GM13976 (cell line): ENCODE measurements at regions not wholly inside any gene's neighbourhood (a gene's known extent, or its start where the extent isn't known, plus 50 kb on each side); places are given as distances from the start of the nearest gene placed in this dataset.

Experiments used
- DNase-seq: peaks from one replicate; pipeline ENCODE4 v3.0.0; 2012; ENCODE audit warnings: low spot score
- in situ Hi-C: fragments of 300-500 bp; cut with MboI; formaldehyde crosslinking; loops from one replicate; pipeline ENCODE4 v1.12.0; 2022; ENCODE audit warnings: low sequenced_read_pairs, mixed read lengths, inconsistent platforms; ENCODE audit not compliant: unreplicated experiment
- TF ChIP-seq, protein P1 (sequence below): IDR thresholded peaks from 2 replicates; pipeline ENCODE4 v1.5.1; 2012; ENCODE audit warnings: borderline replicate concordance, mild to moderate bottlenecking; ENCODE audit not compliant: insufficient read depth; ENCODE audit errors: extremely low read depth, missing control alignments, control extremely low read depth

DNA sequence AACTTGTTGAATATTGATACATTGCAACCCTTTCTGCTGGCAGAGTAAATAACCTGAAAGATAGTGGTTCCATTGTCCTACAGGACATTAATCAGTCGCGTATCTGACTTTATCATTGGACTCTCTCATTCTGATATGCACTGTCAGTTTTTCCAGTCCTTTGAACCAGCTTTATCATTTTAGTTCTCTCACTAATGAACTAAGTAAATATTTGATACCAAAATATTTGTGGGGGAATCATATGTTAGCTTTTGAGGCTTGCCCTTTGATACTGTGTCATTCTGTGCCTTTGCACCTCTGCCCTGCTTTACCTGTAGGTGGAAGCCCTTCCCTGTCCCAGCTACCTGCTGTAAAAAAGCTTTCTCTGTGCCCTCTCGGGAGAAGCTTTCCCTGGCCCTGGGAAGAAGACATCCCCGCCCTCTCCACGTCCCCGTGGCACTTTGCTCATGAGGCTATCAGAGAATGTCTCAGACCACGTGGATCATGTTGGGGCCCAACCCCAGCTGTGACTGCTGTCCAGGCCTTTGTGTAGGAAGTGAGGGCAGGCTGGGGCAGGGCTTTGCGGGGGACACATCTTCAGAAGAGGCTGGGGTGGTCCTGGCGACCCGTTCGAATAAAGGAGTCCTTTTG is 117.8 kb upstream of the NXT1 start:
- DNase-seq = no peak
- TF ChIP-seq, protein P1, sequence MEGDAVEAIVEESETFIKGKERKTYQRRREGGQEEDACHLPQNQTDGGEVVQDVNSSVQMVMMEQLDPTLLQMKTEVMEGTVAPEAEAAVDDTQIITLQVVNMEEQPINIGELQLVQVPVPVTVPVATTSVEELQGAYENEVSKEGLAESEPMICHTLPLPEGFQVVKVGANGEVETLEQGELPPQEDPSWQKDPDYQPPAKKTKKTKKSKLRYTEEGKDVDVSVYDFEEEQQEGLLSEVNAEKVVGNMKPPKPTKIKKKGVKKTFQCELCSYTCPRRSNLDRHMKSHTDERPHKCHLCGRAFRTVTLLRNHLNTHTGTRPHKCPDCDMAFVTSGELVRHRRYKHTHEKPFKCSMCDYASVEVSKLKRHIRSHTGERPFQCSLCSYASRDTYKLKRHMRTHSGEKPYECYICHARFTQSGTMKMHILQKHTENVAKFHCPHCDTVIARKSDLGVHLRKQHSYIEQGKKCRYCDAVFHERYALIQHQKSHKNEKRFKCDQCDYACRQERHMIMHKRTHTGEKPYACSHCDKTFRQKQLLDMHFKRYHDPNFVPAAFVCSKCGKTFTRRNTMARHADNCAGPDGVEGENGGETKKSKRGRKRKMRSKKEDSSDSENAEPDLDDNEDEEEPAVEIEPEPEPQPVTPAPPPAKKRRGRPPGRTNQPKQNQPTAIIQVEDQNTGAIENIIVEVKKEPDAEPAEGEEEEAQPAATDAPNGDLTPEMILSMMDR = no peak
- in situ Hi-C loops = loop anchor here (25.0 kb wide), 1 partner anchor 545 kb away; no protein-coding TSS in a partner anchor

DNA sequence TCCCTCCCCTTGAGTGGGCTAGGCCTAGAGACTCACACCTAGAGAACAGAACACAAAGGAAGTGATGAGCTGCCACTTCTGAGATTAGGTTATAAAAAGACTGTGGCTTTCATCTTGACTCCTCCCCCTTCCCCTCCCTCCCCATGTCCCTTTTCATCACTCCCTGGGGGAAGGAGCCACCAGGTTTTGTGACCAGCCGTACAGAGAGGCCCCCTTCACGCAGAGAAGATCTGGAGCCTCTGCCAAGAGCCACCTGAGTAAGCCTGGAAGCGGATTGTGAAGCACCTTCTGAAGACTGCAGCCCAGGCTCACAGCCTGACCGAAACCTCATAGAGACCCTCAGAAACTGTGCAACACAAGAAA is 118.4 kb upstream of the NXT1 start:
- DNase-seq = no peak
- in situ Hi-C loops = loop anchor here (25.0 kb wide), 1 partner anchor 545 kb away; no protein-coding TSS in a partner anchor
- TF ChIP-seq, protein P1 = no peak

DNA sequence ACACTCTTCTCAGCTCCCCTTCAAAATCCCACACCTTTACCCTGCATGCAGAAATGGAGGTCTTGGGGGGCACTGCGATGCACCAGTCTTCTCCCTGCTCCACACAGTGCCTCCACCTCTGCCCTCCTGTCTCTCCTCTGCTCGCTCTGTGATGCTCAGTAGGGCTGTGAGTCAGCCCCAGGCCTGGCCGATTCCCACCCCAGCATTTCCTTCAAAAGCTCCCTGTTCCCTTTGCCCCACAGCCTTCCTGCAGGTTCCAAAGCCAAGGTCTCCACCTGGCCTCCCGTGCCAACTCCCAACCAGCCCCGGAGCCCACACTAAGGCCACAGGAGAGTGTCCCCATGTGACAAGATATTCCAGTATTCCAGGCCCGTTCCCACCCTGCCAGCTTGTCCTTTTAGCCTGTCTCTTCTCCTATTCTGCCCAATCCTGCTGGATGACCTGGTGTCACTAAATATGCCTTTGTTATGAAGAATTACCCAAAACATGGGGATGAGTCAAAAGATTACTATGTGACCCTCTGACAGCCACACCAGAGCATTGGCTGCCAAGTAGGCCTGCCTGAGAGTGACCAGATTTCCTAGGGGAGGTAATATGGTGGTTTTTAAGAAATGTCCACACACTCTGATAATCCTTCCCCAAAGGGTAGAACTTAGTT is 118.9 kb upstream of the NXT1 start:
- DNase-seq = no peak
- TF ChIP-seq, protein P1 = no peak
- in situ Hi-C loops = loop anchor here (25.0 kb wide), 1 partner anchor 544 kb away; no protein-coding TSS in a partner anchor

DNA sequence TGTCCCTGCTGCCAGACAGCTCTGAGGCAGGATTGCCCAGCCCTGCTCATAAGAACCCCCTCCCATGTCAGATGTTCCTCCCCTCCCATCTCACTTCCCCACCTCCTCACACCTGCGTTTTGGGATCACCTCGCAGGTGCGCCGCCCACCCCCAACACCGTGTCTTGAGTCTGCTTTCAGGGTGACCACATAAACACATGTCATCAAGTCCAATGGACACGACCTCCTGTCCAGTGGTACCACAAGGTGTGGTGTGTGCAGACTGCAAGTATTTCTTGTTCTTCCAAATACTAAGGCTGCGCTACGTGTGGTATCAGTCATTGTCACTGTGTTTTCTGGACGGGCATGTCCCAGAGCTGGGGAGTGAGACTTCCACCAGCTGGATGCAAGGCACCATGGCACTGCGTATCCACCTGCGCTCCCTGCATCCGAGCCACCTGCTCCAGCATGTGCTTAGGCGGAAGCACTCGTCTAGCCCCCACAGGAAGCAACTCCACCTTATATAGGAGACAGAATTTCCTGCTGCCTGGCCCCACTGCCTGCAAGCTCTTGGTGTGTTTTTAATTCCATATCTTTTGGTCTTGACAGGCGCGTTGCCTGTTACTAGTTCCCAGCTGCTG is 119.7 kb upstream of the NXT1 start:
- TF ChIP-seq, protein P1 = no peak
- no peak for DNase-seq
- in situ Hi-C loops = loop anchor here (25.0 kb wide), 1 partner anchor 544 kb away; no protein-coding TSS in a partner anchor

GRCh38 chr20:23229989-23230388 is 120.6 kb upstream of the NXT1 start:
- in situ Hi-C loops = loop anchor here (25.0 kb wide), 1 partner anchor 543 kb away; no protein-coding TSS in a partner anchor
- DNase-seq = no peak
- TF ChIP-seq, protein P1 = no peak

GRCh38 chr20:23228912-23229311 is 121.7 kb upstream of the NXT1 start:
- DNase-seq = no peak
- TF ChIP-seq, protein P1 = no peak
- in situ Hi-C loops = loop anchor here (25.0 kb wide), 1 partner anchor 542 kb away; no protein-coding TSS in a partner anchor
